Fibroblast of skin of right biceps (primary cell): ENCODE measurements at regions not wholly inside any gene's neighbourhood (a gene's known extent, or its start where the extent isn't known, plus 50 kb on each side); places are given as distances from the start of the nearest gene placed in this dataset.
"Not testable (repeated sequence)": the region's sequence is repeated elsewhere in the genome, so short reads cannot be mapped to it uniquely, and the experiment has no call there.

ENCODE experiments used
- DNase-seq: peaks from one replicate; pipeline ENCODE4 v3.0.0-alpha.2; 2013

GRCh38 chr18:54433368-54433767 is 75.7 kb downstream of the C18orf54 start:
- DNase-seq = no peak

- no peak for DNase-seq
Observed at GRCh38 chr18:54433857-54434256, 76.2 kb downstream of the C18orf54 start.

GRCh38 chr18:54434453-54434852 is 76.7 kb downstream of the C18orf54 start:
- DNase-seq = no peak

- no peak for DNase-seq
Observed at GRCh38 chr18:54436501-54436900, 78.8 kb downstream of the C18orf54 start.

GRCh38 chr18:54440292-54440691 is 82.6 kb downstream of the C18orf54 start:
- no peak for DNase-seq

GRCh38 chr18:54444319-54444914 is 86.7 kb downstream of the C18orf54 start:
- peak; percentile 52 for DNase-seq

GRCh38 chr18:54453996-54454395 is 96.3 kb downstream of the C18orf54 start:
- no peak for DNase-seq

GRCh38 chr18:54465502-54465901 is 107.8 kb downstream of the C18orf54 start:
- DNase-seq = no peak

- no peak for DNase-seq
Observed at GRCh38 chr18:54466248-54467005, 108.7 kb downstream of the C18orf54 start.

GRCh38 chr18:54479365-54479764 is 111.7 kb upstream of the DYNAP start:
- peak; percentile 1 for DNase-seq

- DNase-seq = no peak
Observed at GRCh38 chr18:54480616-54481015, 110.4 kb upstream of the DYNAP start.

GRCh38 chr18:54502451-54502850 is 88.6 kb upstream of the DYNAP start:
- DNase-seq = not testable (repeated sequence)

GRCh38 chr18:54503131-54503894 is 87.7 kb upstream of the DYNAP start:
- no peak for DNase-seq

- DNase-seq = no peak
Observed at GRCh38 chr18:54506516-54507261, 84.4 kb upstream of the DYNAP start.

GRCh38 chr18:54509793-54510192 is 81.3 kb upstream of the DYNAP start:
- DNase-seq = no peak

GRCh38 chr18:54515149-54515548 is 75.9 kb upstream of the DYNAP start:
- no peak for DNase-seq

- no peak for DNase-seq
Observed at GRCh38 chr18:54517521-54517920, 73.5 kb upstream of the DYNAP start.

GRCh38 chr18:54521846-54522245 is 69.2 kb upstream of the DYNAP start:
- no peak for DNase-seq

- no peak for DNase-seq
Observed at GRCh38 chr18:54528942-54529376, 62.1 kb upstream of the DYNAP start.

- no peak for DNase-seq
Observed at GRCh38 chr18:54529444-54529843, 61.6 kb upstream of the DYNAP start.

- no peak for DNase-seq
Observed at GRCh38 chr18:54530285-54530684, 60.8 kb upstream of the DYNAP start.

GRCh38 chr18:54531402-54532065 is 59.5 kb upstream of the DYNAP start:
- DNase-seq = no peak

- no peak for DNase-seq
Observed at GRCh38 chr18:54532222-54532621, 58.8 kb upstream of the DYNAP start.
